ENCODE measurements at regions not wholly inside any gene's neighbourhood (a gene's known extent, or its start where the extent isn't known, plus 50 kb on each side); places are given as distances from the start of the nearest gene placed in this dataset.

DNA sequence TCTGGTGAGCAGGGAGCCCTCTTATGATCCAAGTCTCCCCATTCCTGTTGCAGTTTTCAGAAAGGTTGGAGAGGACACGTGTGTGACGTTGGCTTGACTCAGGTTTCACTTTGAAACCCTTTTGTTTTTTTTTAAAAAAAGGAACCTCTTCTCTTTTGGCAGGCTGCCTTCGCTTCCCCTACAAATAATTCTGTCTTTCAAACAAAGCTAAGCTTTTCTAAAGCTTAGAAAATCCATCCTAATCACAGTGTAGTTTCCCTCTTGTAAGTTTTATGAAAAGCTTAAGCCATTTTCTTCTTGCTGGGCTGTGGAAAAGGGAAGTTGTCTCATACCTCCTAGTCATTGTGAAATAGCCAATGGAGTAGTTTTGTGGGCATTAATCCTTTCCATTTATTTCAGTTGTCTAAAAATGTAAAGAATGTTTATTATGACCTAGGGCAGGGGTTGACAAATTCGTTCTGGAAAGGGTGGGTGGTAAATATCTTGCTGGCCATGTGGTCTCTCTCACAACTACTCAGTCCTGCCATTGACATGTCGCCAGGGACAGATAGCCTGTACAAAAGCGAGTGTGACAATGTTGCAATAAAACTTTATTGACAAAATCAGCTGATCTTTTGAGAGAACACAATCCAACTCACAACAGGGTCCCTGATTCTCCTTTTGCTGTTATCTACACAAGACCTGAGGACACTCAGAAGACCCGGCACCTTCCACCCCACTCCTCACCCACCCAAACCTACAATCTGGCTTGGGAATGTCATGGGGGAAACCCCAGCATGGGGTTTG lies 878.8 kb downstream of the RNF144A start:
- DNase-seq (ENCODE audit: low read depth in 2 of 2), result peak in 1 of 2 donors; percentile 34
- H3K4me3 ChIP-seq (replicated peaks in 1 of 2; ENCODE audit: low read depth in 2 of 2, low read length in 2 of 2), result no peak overlapping the region
- TF ChIP-seq, protein P1, sequence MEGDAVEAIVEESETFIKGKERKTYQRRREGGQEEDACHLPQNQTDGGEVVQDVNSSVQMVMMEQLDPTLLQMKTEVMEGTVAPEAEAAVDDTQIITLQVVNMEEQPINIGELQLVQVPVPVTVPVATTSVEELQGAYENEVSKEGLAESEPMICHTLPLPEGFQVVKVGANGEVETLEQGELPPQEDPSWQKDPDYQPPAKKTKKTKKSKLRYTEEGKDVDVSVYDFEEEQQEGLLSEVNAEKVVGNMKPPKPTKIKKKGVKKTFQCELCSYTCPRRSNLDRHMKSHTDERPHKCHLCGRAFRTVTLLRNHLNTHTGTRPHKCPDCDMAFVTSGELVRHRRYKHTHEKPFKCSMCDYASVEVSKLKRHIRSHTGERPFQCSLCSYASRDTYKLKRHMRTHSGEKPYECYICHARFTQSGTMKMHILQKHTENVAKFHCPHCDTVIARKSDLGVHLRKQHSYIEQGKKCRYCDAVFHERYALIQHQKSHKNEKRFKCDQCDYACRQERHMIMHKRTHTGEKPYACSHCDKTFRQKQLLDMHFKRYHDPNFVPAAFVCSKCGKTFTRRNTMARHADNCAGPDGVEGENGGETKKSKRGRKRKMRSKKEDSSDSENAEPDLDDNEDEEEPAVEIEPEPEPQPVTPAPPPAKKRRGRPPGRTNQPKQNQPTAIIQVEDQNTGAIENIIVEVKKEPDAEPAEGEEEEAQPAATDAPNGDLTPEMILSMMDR (IDR thresholded peaks at IDR 0.05; ENCODE audit: low read depth, low read length), result no peak

DNA sequence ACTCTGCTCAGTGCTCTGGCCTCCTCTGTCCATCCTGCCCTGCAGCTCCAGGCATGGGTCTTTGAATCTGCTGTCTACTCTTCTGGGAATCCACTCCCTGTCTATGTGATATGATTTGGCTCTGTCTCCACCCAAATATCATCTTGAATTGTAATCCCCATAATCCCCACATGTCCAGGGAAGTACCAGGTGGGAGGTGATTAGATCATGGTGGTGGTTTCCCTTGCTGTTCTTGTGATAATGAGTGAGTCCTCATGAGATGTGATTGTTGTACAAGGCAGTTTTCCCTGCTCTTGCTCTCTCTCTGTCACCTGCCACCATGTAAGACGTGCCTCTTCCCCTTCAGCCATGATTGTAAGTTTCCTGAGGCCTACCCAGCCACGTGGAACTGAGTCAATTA lies 881.8 kb upstream of the ID2 start:
- H3K4me3 ChIP-seq (replicated peaks in 1 of 2; ENCODE audit: low read depth in 2 of 2, low read length in 2 of 2), result no peak overlapping the region
- TF ChIP-seq, protein P1 (IDR thresholded peaks at IDR 0.05; ENCODE audit: low read depth, low read length), result no peak
- no peak for DNase-seq (ENCODE audit: low read depth in 2 of 2)

DNA sequence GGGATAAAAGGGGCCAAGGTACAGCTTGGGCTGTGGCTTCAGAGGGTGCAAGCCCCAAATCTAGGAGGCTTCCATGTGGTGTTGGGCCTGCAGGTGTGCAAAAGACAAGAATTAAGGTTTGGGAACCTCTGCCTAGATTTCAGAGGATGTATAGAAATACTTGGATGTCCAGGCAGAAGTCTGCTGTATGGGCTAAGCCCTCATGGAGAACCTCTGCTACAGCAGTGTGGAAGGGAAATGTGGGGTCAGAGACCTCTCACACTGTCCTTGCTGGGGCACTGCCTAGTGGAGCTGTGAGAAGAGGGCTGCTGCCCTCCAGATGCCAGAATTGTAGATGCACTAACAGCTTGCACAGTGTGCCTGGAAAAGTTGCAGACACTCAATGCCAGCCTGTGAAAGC lies 880.6 kb upstream of the ID2 start:
- no peak for DNase-seq (ENCODE audit: low read depth in 2 of 2)
- H3K4me3 ChIP-seq (replicated peaks in 1 of 2; ENCODE audit: low read depth in 2 of 2, low read length in 2 of 2), result no peak overlapping the region
- TF ChIP-seq, protein P1 (IDR thresholded peaks at IDR 0.05; ENCODE audit: low read depth, low read length), result no peak

DNA sequence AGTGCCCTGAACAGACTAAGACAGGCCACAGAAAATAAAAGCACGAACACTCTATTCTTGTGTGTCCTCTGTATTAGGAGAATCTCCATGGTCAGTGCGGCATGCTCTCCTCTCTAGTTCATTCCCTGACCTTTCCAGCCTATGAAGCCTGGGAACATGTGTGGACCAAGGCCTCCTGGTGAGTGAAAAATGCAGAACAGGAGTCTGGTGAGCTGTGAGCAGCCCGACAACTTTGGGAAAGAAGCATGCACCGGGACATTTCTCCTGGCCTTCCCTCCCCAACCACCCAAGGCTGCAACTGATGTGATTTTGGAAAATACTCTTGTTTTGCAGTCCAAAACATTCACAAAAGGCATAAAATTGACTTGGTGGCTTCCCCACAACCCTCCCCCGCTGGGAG lies 878.3 kb upstream of the ID2 start:
- DNase-seq (ENCODE audit: low read depth in 2 of 2), result no peak
- TF ChIP-seq, protein P1 (IDR thresholded peaks at IDR 0.05; ENCODE audit: low read depth, low read length), result no peak
- H3K4me3 ChIP-seq (replicated peaks in 1 of 2; ENCODE audit: low read depth in 2 of 2, low read length in 2 of 2), result no peak overlapping the region

DNA sequence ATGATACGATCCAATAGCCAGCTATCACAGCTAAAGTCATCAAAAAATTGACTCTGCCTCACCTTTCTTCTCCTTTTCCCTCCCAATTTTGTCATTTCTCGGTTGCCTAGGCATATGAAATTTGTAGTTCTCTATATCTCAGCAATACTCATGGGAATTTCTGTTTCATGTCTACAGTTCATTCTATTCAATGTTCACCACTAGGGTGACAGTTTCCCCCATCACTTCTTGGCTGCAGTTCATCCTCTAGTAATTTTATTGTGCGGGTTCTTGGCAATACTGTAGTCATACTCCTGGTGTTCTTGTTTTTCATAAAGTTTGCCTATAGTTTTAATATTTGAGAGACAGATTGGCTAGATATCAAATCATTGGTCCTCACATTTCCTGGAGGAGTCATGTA lies 872.2 kb upstream of the ID2 start:
- TF ChIP-seq, protein P1 (IDR thresholded peaks at IDR 0.05; ENCODE audit: low read depth, low read length), result no peak
- no peak for DNase-seq (ENCODE audit: low read depth in 2 of 2)
- no peak overlapping the region for H3K4me3 ChIP-seq (replicated peaks in 1 of 2; ENCODE audit: low read depth in 2 of 2, low read length in 2 of 2)

DNA sequence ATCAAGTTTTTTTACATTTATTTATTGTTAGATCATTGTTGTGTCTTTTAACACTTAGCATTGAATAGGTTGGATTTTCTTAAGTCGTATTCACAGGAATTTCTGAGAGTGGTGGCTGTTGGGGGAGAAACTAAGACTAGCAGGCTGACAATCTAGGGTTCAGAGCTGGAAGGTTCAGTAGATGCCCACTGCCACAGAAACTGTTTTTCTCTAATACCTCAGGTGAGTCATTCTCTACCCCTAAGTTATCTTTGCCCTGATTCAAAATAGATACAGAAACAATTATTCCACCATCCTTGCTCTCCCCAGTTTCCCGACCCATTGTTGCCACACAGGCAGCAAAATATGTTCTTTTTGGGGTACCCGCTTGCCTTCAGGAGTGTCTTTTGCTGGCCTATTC lies 870.8 kb upstream of the ID2 start:
- DNase-seq (ENCODE audit: low read depth in 2 of 2), result no peak
- H3K4me3 ChIP-seq (replicated peaks in 1 of 2; ENCODE audit: low read depth in 2 of 2, low read length in 2 of 2), result no peak overlapping the region
- TF ChIP-seq, protein P1 (IDR thresholded peaks at IDR 0.05; ENCODE audit: low read depth, low read length), result no peak
